Duodenal mucosa (tissue), 2 donors: ENCODE measurements at regions not wholly inside any gene's neighbourhood (a gene's known extent, or its start where the extent isn't known, plus 50 kb on each side); places are given as distances from the start of the nearest gene placed in this dataset.

Experiments
- H3K27ac ChIP-seq: one replicate; pipeline ENCODE4 v1.7.0; 2013; ENCODE audit warnings: low read depth, low read length
- H3K27me3 ChIP-seq, 2 donors: one replicate each; pipeline ENCODE4 v1.7.0; 2013; ENCODE audit warnings: low read length in 2 of 2, control low read depth in 1 of 2; ENCODE audit not compliant: insufficient read depth in 2 of 2, control insufficient read depth in 1 of 2
- H3K36me3 ChIP-seq, 2 donors: one replicate each; pipeline ENCODE4 v1.7.0; 2013; ENCODE audit warnings: low read length in 2 of 2, control low read depth in 1 of 2; ENCODE audit not compliant: insufficient read depth in 2 of 2, control insufficient read depth in 1 of 2
- H3K4me1 ChIP-seq, 2 donors: one replicate each; pipeline ENCODE4 v1.7.0; 2013; ENCODE audit warnings: low read length in 2 of 2, control low read depth in 1 of 2; ENCODE audit not compliant: insufficient read depth in 2 of 2, control insufficient read depth in 1 of 2
- H3K4me3 ChIP-seq, 2 donors: one replicate each; pipeline ENCODE4 v1.7.0; 2013; ENCODE audit warnings: low read length in 2 of 2, low read depth in 1 of 2
- H3K9ac ChIP-seq, 2 donors: one replicate each; pipeline ENCODE4 v1.7.0; 2013; ENCODE audit warnings: low read length in 2 of 2, low read depth in 1 of 2
- H3K9me3 ChIP-seq, 2 donors: one replicate each; pipeline ENCODE4 v1.7.0; 2013; ENCODE audit warnings: low read length in 2 of 2, control low read depth in 1 of 2; ENCODE audit not compliant: control insufficient read depth in 1 of 2

- Histone ChIP-seq H3K9ac (no peak overlapping the region), H3K4me3 (no peak overlapping the region), H3K27me3 (peaks cover 8 to 15% of the 10 kb centered on the region in 2 donors)
Measured at GRCh38 chr1:209341146-209341545, 242.4 kb upstream of the CAMK1G start.

DNA sequence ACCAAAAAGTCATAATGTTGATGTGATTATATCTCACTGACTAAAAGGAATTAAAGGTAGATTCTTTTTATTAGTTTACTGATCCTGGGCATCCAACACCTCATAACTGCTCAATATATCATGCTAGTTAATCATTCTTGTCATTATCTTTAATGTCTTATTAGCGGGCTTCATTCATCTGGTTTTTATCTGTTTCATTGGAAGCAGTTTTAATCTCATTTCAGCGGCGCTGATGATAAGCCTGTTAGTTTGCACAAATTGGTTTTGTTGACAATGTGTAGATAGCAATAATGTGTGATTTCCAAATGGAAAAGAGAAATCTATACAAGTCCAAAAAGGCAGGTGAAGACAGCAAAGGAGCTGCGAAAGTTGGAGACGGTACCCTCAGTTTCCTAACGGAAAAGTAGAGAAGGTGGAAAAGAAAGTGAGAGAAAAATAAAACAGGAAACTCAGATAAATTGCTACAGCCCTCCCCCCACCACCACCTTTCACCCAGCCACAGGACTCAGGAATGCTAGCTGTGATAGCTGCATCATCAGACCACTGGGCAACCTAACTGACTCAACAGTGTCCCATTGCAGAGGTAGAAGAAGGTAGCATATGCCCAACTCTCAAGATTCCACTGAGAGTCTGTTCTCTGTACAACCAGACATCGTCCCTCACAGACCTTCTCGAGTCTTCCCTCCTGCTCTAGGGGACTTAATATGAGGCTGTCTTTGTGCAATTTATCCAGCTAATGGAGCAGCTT, 241.7 kb upstream of the CAMK1G start:
- Histone ChIP-seq H3K27ac (no peak overlapping the region), H3K27me3 (peaks cover 8 to 15% of the 10 kb centered on the region in 2 donors), H3K9ac (no peak overlapping the region), H3K36me3 (no peaks in the 10 kb centered on the region), H3K4me3 (no peak overlapping the region), H3K4me1 (no peaks in the 10 kb centered on the region), H3K9me3 (no peaks in the 10 kb centered on the region)

More at GRCh38 chr1:209341146-209341545, 242.4 kb upstream of the CAMK1G start:
- Histone ChIP-seq H3K4me1 (no peaks in the 10 kb centered on the region), H3K36me3 (no peaks in the 10 kb centered on the region), H3K9me3 (no peaks in the 10 kb centered on the region), H3K27ac (no peak overlapping the region)

GRCh38 chr1:209342441-209343175, 240.9 kb upstream of the CAMK1G start:
- no peak overlapping the region for H3K4me3 ChIP-seq
- H3K27ac ChIP-seq = no peak overlapping the region
- H3K9ac ChIP-seq = no peak overlapping the region
- peaks cover 8 to 15% of the 10 kb centered on the region in 2 donors for H3K27me3 ChIP-seq
- no peaks in the 10 kb centered on the region for H3K9me3 ChIP-seq
- H3K36me3 ChIP-seq = no peaks in the 10 kb centered on the region
- no peaks in the 10 kb centered on the region for H3K4me1 ChIP-seq

GRCh38 chr1:209343511-209343910, 240.0 kb upstream of the CAMK1G start:
- no peaks in the 10 kb centered on the region for H3K36me3 ChIP-seq
- no peak overlapping the region for H3K27ac ChIP-seq
- H3K9me3 ChIP-seq = no peaks in the 10 kb centered on the region
- H3K4me3 ChIP-seq = no peak overlapping the region
- no peak overlapping the region for H3K9ac ChIP-seq
- no peaks in the 10 kb centered on the region for H3K4me1 ChIP-seq
- H3K27me3 ChIP-seq = peaks cover 8 to 15% of the 10 kb centered on the region in 2 donors

DNA sequence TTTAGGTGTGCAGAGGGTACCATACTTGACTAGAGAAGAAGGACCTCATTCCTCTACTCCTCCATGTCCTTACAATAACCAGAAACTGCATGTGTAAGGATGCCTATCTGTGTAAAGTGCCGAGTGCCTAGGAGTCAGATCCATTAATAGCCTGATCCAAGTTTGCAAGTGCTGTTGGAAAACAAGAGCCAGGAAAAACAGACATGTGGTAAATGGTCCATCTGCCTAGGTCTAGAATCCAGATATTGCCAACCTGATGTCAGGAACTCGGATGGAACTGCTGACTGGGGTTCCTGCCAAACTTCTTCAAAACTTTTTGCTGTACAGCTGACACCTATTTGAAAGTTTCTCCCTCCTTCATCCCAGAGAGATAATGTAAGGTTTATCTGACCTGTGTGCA, 239.4 kb upstream of the CAMK1G start:
- no peaks in the 10 kb centered on the region for H3K36me3 ChIP-seq
- no peak overlapping the region for H3K9ac ChIP-seq
- H3K27ac ChIP-seq = no peak overlapping the region
- H3K27me3 ChIP-seq = peaks cover 8 to 15% of the 10 kb centered on the region in 2 donors
- H3K9me3 ChIP-seq = no peaks in the 10 kb centered on the region
- H3K4me3 ChIP-seq = no peak overlapping the region
- H3K4me1 ChIP-seq = no peaks in the 10 kb centered on the region

DNA sequence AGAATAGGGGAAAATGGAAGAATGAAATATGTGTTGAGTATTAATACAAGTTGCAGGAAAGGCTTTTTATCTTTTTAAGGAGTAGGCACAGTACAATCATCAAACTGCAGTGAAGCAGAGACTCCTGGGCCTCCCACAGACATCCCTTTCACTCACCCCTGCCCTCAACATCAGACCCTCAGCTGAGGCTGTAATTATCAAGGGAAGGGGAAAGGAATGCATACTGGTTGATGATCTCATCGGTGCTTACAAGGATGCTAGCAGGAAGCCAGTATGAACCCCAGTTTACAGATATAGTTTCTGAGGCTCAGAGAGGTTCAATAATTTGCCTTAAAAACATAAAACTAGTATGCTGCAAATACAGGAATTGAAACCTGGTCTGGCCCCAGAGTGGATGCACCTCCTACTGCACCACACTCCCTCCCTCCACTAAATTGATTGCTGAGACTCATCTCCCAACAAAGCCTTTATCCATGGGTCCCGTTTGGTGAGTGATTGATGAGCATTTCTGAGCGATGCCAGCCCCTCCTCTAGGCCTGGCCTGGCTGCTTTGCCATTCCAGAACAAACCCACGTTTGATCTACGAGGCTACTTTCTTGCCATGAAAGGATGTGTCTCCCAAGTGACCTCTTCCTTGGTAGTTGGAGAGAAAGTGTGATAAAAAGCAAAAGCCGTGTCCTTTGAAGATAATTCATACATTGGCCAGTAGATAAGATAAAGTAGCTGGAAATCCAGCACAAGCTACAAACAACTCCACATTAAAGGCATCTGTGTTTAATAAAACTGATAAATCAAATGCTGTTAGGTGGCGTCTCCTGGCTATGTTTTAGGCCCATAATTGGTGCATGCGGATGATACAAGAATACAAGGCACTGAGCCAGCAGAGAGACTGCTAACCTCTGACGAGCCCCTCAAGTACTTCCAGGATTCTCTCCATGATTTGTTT, 233.9 kb upstream of the CAMK1G start:
- H3K4me1 ChIP-seq = no peaks in the 10 kb centered on the region
- no peak overlapping the region for H3K9ac ChIP-seq
- no peak overlapping the region for H3K27ac ChIP-seq
- no peak overlapping the region for H3K4me3 ChIP-seq
- H3K36me3 ChIP-seq = no peaks in the 10 kb centered on the region
- no peaks in the 10 kb centered on the region for H3K27me3 ChIP-seq
- no peaks in the 10 kb centered on the region for H3K9me3 ChIP-seq

DNA sequence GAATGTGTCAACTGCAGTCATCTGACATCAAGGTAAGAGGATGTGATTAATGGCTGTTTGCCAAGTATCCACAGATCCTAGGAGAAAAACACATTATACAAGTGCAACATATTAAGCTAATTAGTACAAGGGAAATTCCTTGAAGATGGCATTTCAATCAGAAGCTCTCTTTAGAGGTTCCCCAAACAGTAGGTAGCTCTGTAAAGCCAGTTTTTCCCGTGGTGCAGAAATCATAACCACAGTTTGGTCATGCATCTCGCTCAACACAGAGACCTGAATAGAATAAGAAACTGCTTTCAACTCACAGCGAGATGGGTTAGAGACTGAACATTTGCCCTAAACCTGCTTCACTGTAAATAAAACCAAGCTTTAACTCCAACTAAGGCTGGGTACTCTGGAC, 230.5 kb upstream of the CAMK1G start:
- H3K36me3 ChIP-seq = no peaks in the 10 kb centered on the region
- H3K27me3 ChIP-seq = no peaks in the 10 kb centered on the region
- no peaks in the 10 kb centered on the region for H3K9me3 ChIP-seq
- H3K4me1 ChIP-seq = no peaks in the 10 kb centered on the region
- no peak overlapping the region for H3K27ac ChIP-seq
- no peak overlapping the region for H3K9ac ChIP-seq
- H3K4me3 ChIP-seq = no peak overlapping the region

DNA sequence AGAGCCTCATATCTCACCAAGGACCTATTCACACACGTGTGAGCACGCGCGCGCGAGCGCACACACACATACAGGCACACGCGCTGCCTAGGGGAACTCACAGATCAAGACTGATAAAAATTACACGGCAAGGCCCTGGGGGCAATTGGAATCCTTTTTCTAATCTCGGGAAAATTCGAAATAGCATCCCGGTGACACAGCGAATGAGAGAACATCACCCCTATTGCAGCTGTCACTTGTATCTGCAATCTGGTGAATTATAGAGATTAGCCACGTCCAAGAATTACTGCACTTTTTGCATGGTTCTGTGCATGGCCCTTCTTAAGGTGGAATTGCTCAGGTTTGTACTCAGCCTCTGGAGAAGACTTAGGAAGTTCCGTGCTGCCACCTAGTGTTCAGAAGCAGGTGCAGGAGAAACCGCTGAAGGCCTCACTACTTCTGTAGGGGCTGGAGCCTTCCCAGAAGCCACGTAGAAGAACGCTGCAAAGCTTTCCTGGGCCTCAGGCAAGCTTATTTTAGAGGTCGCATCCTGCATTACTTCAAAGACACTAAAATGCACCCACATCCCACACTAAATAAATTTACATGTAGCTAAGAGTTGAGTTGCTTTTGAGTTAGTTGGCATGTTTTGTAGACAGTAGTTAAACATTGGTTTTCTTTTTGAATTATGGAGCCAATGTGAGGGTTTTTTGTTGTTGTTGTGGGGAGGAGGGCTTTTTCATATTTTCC, 229.2 kb upstream of the CAMK1G start:
- Histone ChIP-seq H3K27ac (no peak overlapping the region), H3K4me1 (no peaks in the 10 kb centered on the region), H3K9ac (no peak overlapping the region), H3K4me3 (no peak overlapping the region), H3K9me3 (no peaks in the 10 kb centered on the region), H3K36me3 (no peaks in the 10 kb centered on the region), H3K27me3 (no peaks in the 10 kb centered on the region)

GRCh38 chr1:209354840-209355165, 228.7 kb upstream of the CAMK1G start:
- Histone ChIP-seq H3K27me3 (no peaks in the 10 kb centered on the region), H3K9me3 (no peaks in the 10 kb centered on the region), H3K36me3 (no peaks in the 10 kb centered on the region), H3K4me3 (no peak overlapping the region), H3K4me1 (no peaks in the 10 kb centered on the region), H3K9ac (no peak overlapping the region), H3K27ac (no peak overlapping the region)
